Ishikawa (cell line): ENCODE measurements at regions not wholly inside any gene's neighbourhood (a gene's known extent, or its start where the extent isn't known, plus 50 kb on each side); places are given as distances from the start of the nearest gene placed in this dataset.

Experiments used
- CEBPB ChIP-seq: IDR thresholded peaks from 2 replicates; pipeline ENCODE4 v1.6.1; 2012
- CREB1 ChIP-seq: IDR thresholded peaks from 2 replicates; pipeline ENCODE4 v1.6.1; 2012; ENCODE audit warnings: low read depth
- EGR1 ChIP-seq: IDR thresholded peaks from 2 replicates; pipeline ENCODE4 v1.6.1; 2012
- EP300 ChIP-seq: IDR thresholded peaks from 2 replicates; pipeline ENCODE4 v1.6.1; 2012; ENCODE audit warnings: borderline replicate concordance
- FOXM1 ChIP-seq: IDR thresholded peaks from 2 replicates; pipeline ENCODE4 v1.6.1; 2012; ENCODE audit warnings: low read depth, borderline replicate concordance
- MAX ChIP-seq: IDR thresholded peaks from 2 replicates; pipeline ENCODE4 v1.6.1; 2012
- NFIC ChIP-seq: IDR thresholded peaks from 2 replicates; pipeline ENCODE4 v1.6.1; 2012
- RAD21 ChIP-seq: IDR thresholded peaks from 2 replicates; pipeline ENCODE4 v1.6.1; 2012; ENCODE audit warnings: low read depth
- REST ChIP-seq: IDR thresholded peaks from 2 replicates; pipeline ENCODE4 v1.6.1; 2012; ENCODE audit warnings: low read depth, mild to moderate bottlenecking
- TAF1 ChIP-seq: IDR thresholded peaks from 2 replicates; pipeline ENCODE4 v1.6.1; 2012; ENCODE audit warnings: low read depth, mild to moderate bottlenecking
- TCF12 ChIP-seq: IDR thresholded peaks from 2 replicates; pipeline ENCODE4 v1.6.1; 2012; ENCODE audit warnings: low read depth
- TEAD4 ChIP-seq: IDR thresholded peaks from 2 replicates; pipeline ENCODE4 v1.6.1; 2012
- USF1 ChIP-seq: IDR thresholded peaks from 2 replicates; pipeline ENCODE4 v1.6.1; 2012
- YY1 ChIP-seq: IDR thresholded peaks from 2 replicates; pipeline ENCODE4 v1.6.1; 2012; ENCODE audit warnings: low read depth
- ZBTB7A ChIP-seq: IDR thresholded peaks from 2 replicates; pipeline ENCODE4 v1.6.1; 2012; ENCODE audit warnings: low read depth

GRCh38 chr13:28553971-28554370 is 59.0 kb upstream of the FLT1 start:
- TF ChIP-seq USF1, result no peak
- TF ChIP-seq TAF1, result no peak
- TF ChIP-seq CEBPB, result no peak
- TF ChIP-seq REST, result no peak
- TF ChIP-seq MAX, result no peak
- TF ChIP-seq RAD21, result no peak
- no peak for TF ChIP-seq NFIC

GRCh38 chr13:28552288-28552687 is 57.4 kb upstream of the FLT1 start:
- TF ChIP-seq YY1 (no peak), TCF12 (no peak), MAX (no peak), EP300 (no peak), ZBTB7A (no peak), REST (no peak), CREB1 (no peak), NFIC (no peak), EGR1 (no peak), TAF1 (no peak)

GRCh38 chr13:28551498-28551895 is 56.6 kb upstream of the FLT1 start:
- no peak for TF ChIP-seq TAF1
- TF ChIP-seq MAX, result no peak
- no peak for TF ChIP-seq FOXM1
- no peak for TF ChIP-seq USF1
- no peak for TF ChIP-seq EGR1
- TF ChIP-seq EP300, result no peak

- no peak for TF ChIP-seq EGR1
- no peak for TF ChIP-seq CREB1
- TF ChIP-seq TAF1, result no peak
- TF ChIP-seq TCF12, result no peak
- no peak for TF ChIP-seq USF1
- TF ChIP-seq TEAD4, result no peak
- TF ChIP-seq MAX, result no peak
- no peak for TF ChIP-seq ZBTB7A
- no peak for TF ChIP-seq YY1
- no peak for TF ChIP-seq FOXM1
- TF ChIP-seq RAD21, result no peak
- TF ChIP-seq NFIC, result no peak
- TF ChIP-seq REST, result no peak
- no peak for TF ChIP-seq EP300
- no peak for TF ChIP-seq CEBPB
Measured at GRCh38 chr13:28550721-28551497, 56.0 kb upstream of the FLT1 start.
